Ishikawa (cell line): ENCODE measurements at regions not wholly inside any gene's neighbourhood (a gene's known extent, or its start where the extent isn't known, plus 50 kb on each side); places are given as distances from the start of the nearest gene placed in this dataset.

Experiments
- CEBPB ChIP-seq: IDR thresholded peaks from 2 replicates; pipeline ENCODE4 v1.6.1; 2012
- CREB1 ChIP-seq: IDR thresholded peaks from 2 replicates; pipeline ENCODE4 v1.6.1; 2012; ENCODE audit warnings: low read depth
- EGR1 ChIP-seq: IDR thresholded peaks from 2 replicates; pipeline ENCODE4 v1.6.1; 2012
- EP300 ChIP-seq: IDR thresholded peaks from 2 replicates; pipeline ENCODE4 v1.6.1; 2012; ENCODE audit warnings: borderline replicate concordance
- FOXM1 ChIP-seq: IDR thresholded peaks from 2 replicates; pipeline ENCODE4 v1.6.1; 2012; ENCODE audit warnings: low read depth, borderline replicate concordance
- NFIC ChIP-seq: IDR thresholded peaks from 2 replicates; pipeline ENCODE4 v1.6.1; 2012
- RAD21 ChIP-seq: IDR thresholded peaks from 2 replicates; pipeline ENCODE4 v1.6.1; 2012; ENCODE audit warnings: low read depth
- TAF1 ChIP-seq: IDR thresholded peaks from 2 replicates; pipeline ENCODE4 v1.6.1; 2012; ENCODE audit warnings: low read depth, mild to moderate bottlenecking
- TCF12 ChIP-seq: IDR thresholded peaks from 2 replicates; pipeline ENCODE4 v1.6.1; 2012; ENCODE audit warnings: low read depth
- TEAD4 ChIP-seq: IDR thresholded peaks from 2 replicates; pipeline ENCODE4 v1.6.1; 2012
- YY1 ChIP-seq: IDR thresholded peaks from 2 replicates; pipeline ENCODE4 v1.6.1; 2012; ENCODE audit warnings: low read depth
- ZBTB7A ChIP-seq: IDR thresholded peaks from 2 replicates; pipeline ENCODE4 v1.6.1; 2012; ENCODE audit warnings: low read depth
- TF ChIP-seq, protein P1 (sequence below): IDR thresholded peaks from 2 replicates; pipeline ENCODE4 v1.6.1; 2012
- TF ChIP-seq, protein P2 (sequence below): IDR thresholded peaks from 2 replicates; pipeline ENCODE4 v1.6.1; 2012; ENCODE audit warnings: low read depth, mild to moderate bottlenecking
- TF ChIP-seq, protein P3 (sequence below): IDR thresholded peaks from 2 replicates; pipeline ENCODE4 v1.6.1; 2012

DNA sequence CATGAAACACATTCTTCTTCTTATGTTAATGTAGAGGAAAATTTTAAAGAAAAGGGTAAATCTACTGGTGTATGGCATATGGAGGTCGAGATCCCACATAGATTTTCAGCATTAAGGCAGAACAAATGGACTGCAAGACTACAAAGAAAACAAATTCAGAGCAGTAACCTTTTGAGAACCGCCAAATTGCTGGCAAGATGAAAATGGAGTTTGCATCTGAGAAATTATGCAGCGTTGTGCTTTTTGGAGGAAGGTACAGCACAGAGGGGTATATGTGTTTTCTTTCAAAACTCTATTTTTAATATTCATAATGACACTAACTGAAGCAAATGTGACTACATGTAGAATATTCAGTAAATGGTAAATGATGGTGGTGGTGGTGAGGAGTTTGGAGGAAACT lies 59.0 kb upstream of the PARD3B start:
- TF ChIP-seq, protein P1, sequence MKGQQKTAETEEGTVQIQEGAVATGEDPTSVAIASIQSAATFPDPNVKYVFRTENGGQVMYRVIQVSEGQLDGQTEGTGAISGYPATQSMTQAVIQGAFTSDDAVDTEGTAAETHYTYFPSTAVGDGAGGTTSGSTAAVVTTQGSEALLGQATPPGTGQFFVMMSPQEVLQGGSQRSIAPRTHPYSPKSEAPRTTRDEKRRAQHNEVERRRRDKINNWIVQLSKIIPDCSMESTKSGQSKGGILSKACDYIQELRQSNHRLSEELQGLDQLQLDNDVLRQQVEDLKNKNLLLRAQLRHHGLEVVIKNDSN, result no peak
- TF ChIP-seq ZBTB7A (no peak), EGR1 (no peak), TAF1 (no peak), RAD21 (no peak), TEAD4 (no peak), CREB1 (no peak), TCF12 (no peak), CEBPB (no peak), NFIC (no peak), EP300 (no peak), YY1 (no peak), FOXM1 (no peak)
- TF ChIP-seq, protein P2, sequence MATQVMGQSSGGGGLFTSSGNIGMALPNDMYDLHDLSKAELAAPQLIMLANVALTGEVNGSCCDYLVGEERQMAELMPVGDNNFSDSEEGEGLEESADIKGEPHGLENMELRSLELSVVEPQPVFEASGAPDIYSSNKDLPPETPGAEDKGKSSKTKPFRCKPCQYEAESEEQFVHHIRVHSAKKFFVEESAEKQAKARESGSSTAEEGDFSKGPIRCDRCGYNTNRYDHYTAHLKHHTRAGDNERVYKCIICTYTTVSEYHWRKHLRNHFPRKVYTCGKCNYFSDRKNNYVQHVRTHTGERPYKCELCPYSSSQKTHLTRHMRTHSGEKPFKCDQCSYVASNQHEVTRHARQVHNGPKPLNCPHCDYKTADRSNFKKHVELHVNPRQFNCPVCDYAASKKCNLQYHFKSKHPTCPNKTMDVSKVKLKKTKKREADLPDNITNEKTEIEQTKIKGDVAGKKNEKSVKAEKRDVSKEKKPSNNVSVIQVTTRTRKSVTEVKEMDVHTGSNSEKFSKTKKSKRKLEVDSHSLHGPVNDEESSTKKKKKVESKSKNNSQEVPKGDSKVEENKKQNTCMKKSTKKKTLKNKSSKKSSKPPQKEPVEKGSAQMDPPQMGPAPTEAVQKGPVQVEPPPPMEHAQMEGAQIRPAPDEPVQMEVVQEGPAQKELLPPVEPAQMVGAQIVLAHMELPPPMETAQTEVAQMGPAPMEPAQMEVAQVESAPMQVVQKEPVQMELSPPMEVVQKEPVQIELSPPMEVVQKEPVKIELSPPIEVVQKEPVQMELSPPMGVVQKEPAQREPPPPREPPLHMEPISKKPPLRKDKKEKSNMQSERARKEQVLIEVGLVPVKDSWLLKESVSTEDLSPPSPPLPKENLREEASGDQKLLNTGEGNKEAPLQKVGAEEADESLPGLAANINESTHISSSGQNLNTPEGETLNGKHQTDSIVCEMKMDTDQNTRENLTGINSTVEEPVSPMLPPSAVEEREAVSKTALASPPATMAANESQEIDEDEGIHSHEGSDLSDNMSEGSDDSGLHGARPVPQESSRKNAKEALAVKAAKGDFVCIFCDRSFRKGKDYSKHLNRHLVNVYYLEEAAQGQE, result no peak
- TF ChIP-seq, protein P3, sequence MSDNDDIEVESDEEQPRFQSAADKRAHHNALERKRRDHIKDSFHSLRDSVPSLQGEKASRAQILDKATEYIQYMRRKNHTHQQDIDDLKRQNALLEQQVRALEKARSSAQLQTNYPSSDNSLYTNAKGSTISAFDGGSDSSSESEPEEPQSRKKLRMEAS, result no peak

DNA sequence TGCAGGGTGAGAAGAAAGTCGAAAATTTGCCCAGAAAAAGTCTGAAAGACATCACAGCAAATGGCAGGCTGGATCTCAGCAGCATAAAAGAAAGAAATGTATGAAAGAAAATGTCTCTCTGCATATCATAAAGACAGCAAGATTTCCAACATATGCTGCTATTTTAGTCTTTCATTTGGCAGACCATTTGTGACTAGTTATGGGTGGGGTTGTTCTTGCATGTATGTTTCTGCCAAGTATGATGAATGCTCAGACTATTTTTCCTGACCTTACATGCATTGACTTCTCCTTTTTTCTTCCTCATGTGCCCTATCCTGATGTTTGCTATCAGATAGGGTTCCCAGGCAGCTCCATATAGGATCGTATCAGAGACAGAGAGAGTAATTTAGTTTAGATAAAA lies 58.5 kb upstream of the PARD3B start:
- TF ChIP-seq, protein P1, result no peak
- TF ChIP-seq, protein P2, result no peak
- TF ChIP-seq ZBTB7A (no peak), TAF1 (no peak), EP300 (no peak), FOXM1 (no peak), TEAD4 (no peak), CEBPB (no peak), EGR1 (no peak), NFIC (no peak), TCF12 (no peak), RAD21 (no peak), CREB1 (no peak), YY1 (no peak)
- TF ChIP-seq, protein P3, result no peak

DNA sequence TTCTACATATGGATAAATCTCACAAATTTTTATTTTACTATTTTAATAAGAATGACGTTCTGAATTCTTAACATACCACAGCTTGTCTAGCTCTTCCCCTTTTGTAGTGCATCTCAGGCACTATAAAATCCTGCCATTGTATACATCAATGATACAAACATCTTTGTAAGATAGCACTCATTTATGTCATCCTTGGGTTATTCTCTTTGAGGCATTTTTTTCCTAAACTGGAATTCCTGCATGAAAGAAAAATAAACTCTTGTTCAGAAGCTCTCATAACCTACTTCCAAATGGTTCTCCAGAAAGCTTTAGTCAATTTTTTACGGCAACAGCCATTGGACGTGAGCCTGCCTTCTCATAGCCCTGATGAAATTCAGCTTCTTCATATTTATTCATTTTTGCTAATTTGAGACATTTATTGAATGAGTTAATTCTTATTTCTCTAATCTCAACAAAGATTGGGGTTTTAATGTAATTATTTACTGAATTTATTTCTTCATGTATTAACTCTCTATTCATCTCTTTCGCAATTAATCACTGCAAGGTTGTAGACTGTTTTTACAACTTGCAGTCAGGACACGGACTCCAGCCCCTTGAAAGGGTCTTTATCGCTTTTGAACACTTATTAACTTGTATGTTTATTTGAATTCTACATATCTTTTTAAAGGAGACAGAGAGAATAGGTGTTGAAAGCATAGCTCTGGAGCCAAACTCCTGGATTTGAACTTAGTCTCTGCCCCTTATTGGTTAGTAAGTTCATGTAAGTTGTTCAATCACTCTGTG lies 57.6 kb upstream of the PARD3B start:
- TF ChIP-seq TCF12 (no peak), ZBTB7A (no peak), CEBPB (no peak), CREB1 (no peak), FOXM1 (no peak), YY1 (no peak), TEAD4 (no peak), EGR1 (no peak), EP300 (no peak), RAD21 (no peak), TAF1 (no peak), NFIC (no peak)
- TF ChIP-seq, protein P1, result no peak
- TF ChIP-seq, protein P2, result no peak
- TF ChIP-seq, protein P3, result no peak
